ENCODE measurements at regions not wholly inside any gene's neighbourhood (a gene's known extent, or its start where the extent isn't known, plus 50 kb on each side); places are given as distances from the start of the nearest gene placed in this dataset.

DNA sequence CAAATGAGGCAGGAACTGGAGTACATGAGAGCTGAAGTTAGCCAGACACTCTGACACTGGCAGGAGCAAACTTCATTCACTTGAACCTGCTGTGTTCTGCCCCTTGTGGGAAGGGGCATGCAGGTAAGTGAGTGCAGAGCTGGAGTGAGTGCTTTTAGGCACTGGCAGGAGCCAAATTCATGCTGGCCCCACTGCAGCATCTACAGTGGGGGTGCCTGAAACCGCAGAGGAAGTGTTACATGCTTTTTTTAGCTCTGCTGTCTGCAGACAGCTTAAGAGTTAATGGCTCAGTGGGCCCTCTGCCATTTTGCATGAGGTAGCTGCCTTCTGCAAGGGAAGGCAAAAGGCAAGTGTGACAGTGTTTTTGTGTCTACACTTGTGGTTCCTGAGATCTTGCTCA is 167.9 kb upstream of the SYNCRIP start:
- Mint-ChIP-seq H3K9me3 (ENCODE audit: unreplicated experiment) (peaks cover 13% of the 10 kb centered on the region), H3K27ac (ENCODE audit: unreplicated experiment) (no peak overlapping the region), H3K36me3 (ENCODE audit: unreplicated experiment) (no peaks in the 10 kb centered on the region), H3K4me1 (ENCODE audit: unreplicated experiment) (no peaks in the 10 kb centered on the region), H3K27me3 (ENCODE audit: unreplicated experiment) (no peaks in the 10 kb centered on the region), H3K4me3 (ENCODE audit: unreplicated experiment) (no peak overlapping the region)
- DNase-seq (ENCODE audit: extremely low spot score, unreplicated experiment): no peak
- TF ChIP-seq, protein P1, sequence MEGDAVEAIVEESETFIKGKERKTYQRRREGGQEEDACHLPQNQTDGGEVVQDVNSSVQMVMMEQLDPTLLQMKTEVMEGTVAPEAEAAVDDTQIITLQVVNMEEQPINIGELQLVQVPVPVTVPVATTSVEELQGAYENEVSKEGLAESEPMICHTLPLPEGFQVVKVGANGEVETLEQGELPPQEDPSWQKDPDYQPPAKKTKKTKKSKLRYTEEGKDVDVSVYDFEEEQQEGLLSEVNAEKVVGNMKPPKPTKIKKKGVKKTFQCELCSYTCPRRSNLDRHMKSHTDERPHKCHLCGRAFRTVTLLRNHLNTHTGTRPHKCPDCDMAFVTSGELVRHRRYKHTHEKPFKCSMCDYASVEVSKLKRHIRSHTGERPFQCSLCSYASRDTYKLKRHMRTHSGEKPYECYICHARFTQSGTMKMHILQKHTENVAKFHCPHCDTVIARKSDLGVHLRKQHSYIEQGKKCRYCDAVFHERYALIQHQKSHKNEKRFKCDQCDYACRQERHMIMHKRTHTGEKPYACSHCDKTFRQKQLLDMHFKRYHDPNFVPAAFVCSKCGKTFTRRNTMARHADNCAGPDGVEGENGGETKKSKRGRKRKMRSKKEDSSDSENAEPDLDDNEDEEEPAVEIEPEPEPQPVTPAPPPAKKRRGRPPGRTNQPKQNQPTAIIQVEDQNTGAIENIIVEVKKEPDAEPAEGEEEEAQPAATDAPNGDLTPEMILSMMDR (IDR thresholded peaks at IDR 0.05): no peak

DNA sequence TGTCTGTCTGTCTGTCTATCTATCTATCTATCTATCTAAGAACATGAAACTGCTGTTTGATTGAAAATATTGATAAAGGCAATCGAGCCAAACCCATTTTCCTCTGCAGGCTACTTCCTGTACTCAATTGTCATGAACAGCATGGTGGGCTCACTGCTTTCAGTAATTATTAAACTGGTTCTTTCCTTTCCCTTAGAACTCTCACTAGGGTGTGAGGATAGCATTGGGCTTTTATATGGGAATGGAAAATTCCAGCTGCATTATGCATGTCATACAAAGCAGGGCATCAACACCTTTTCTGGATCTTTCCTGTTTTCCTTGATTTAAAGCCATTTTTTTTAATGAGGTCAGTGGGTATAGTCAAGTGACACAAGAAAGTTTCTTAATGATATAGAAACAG is 161.0 kb upstream of the SYNCRIP start:
- H3K9me3 Mint-ChIP-seq (ENCODE audit: unreplicated experiment): peaks cover 4% of the 10 kb centered on the region
- TF ChIP-seq, protein P1 (IDR thresholded peaks at IDR 0.05): no peak
- no peaks in the 10 kb centered on the region for H3K36me3 Mint-ChIP-seq (ENCODE audit: unreplicated experiment)
- no peak overlapping the region for H3K4me3 Mint-ChIP-seq (ENCODE audit: unreplicated experiment)
- H3K27me3 Mint-ChIP-seq (ENCODE audit: unreplicated experiment): no peaks in the 10 kb centered on the region
- no peak for DNase-seq (ENCODE audit: extremely low spot score, unreplicated experiment)
- no peak overlapping the region for H3K27ac Mint-ChIP-seq (ENCODE audit: unreplicated experiment)
- no peaks in the 10 kb centered on the region for H3K4me1 Mint-ChIP-seq (ENCODE audit: unreplicated experiment)

- H3K4me3 Mint-ChIP-seq (ENCODE audit: unreplicated experiment): no peak overlapping the region
Observed at GRCh38 chr6:85802162-85802561, 159.5 kb upstream of the SYNCRIP start.

DNA sequence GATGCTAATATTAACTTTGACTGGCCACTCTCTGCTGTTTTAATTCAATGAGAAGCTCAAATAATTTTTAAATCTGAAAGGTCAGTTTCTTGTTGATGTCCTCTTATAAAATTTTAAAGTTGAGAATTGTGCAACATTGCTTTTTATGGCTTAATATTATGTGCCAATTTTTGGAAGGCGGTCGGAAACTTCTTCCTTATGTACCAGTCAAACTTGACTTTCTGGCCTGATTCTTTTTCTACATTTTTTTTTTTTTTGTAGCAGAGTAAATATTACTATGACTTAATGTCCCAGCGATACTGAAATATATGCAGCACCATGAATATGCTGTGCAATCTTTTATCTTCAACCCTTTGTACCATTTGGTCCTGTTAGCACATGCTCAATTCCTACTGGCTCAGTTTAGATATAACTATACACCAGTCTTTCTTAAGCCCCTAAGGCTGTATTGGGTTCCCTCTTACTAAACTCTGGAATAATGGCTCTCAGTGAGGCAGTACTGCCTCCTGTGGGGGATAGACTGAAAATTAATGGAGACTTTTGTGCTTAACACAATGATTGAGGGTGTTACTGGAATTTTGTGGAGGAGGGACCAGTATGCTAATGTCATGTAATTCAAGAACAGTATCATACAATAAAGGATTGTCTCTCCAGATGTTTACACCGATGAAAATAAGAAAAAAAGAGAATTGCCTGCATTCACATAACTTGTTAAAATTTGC is 156.4 kb upstream of the SYNCRIP start:
- Mint-ChIP-seq H3K4me3 (ENCODE audit: unreplicated experiment) (no peak overlapping the region), H3K4me1 (ENCODE audit: unreplicated experiment) (no peaks in the 10 kb centered on the region), H3K36me3 (ENCODE audit: unreplicated experiment) (no peaks in the 10 kb centered on the region), H3K9me3 (ENCODE audit: unreplicated experiment) (no peaks in the 10 kb centered on the region), H3K27me3 (ENCODE audit: unreplicated experiment) (peaks cover 3% of the 10 kb centered on the region), H3K27ac (ENCODE audit: unreplicated experiment) (no peak overlapping the region)
- TF ChIP-seq, protein P1 (IDR thresholded peaks at IDR 0.05): no peak
- no peak for DNase-seq (ENCODE audit: extremely low spot score, unreplicated experiment)

More at GRCh38 chr6:85802162-85802561, 159.5 kb upstream of the SYNCRIP start:
- no peaks in the 10 kb centered on the region for H3K4me1 Mint-ChIP-seq (ENCODE audit: unreplicated experiment)
- H3K27me3 Mint-ChIP-seq (ENCODE audit: unreplicated experiment): no peaks in the 10 kb centered on the region
- peaks cover 4% of the 10 kb centered on the region for H3K9me3 Mint-ChIP-seq (ENCODE audit: unreplicated experiment)
- H3K36me3 Mint-ChIP-seq (ENCODE audit: unreplicated experiment): no peaks in the 10 kb centered on the region
- no peak for DNase-seq (ENCODE audit: extremely low spot score, unreplicated experiment)
- no peak overlapping the region for H3K27ac Mint-ChIP-seq (ENCODE audit: unreplicated experiment)
- TF ChIP-seq, protein P1 (IDR thresholded peaks at IDR 0.05): no peak

GRCh38 chr6:85797993-85798392 is 155.3 kb upstream of the SYNCRIP start:
- DNase-seq (ENCODE audit: extremely low spot score, unreplicated experiment): no peak
- Mint-ChIP-seq H3K36me3 (ENCODE audit: unreplicated experiment) (no peaks in the 10 kb centered on the region), H3K9me3 (ENCODE audit: unreplicated experiment) (no peaks in the 10 kb centered on the region), H3K27me3 (ENCODE audit: unreplicated experiment) (peaks cover 3% of the 10 kb centered on the region), H3K4me1 (ENCODE audit: unreplicated experiment) (no peaks in the 10 kb centered on the region), H3K4me3 (ENCODE audit: unreplicated experiment) (no peak overlapping the region), H3K27ac (ENCODE audit: unreplicated experiment) (no peak overlapping the region)
- TF ChIP-seq, protein P1 (IDR thresholded peaks at IDR 0.05): no peak
